ENCODE measurements at regions not wholly inside any gene's neighbourhood (a gene's known extent, or its start where the extent isn't known, plus 50 kb on each side); places are given as distances from the start of the nearest gene placed in this dataset.

- no peak for ATAC-seq
- TF ChIP-seq PPARA (CRISPR knock-in tag; IDR thresholded peaks at IDR 0.05; ENCODE audit: borderline replicate concordance) (no peak), ZNF8 (CRISPR knock-in tag; IDR thresholded peaks at IDR 0.05) (no peak), ESRRG (CRISPR knock-in tag; IDR thresholded peaks at IDR 0.05) (no peak), ZFP3 (CRISPR knock-in tag; IDR thresholded peaks at IDR 0.05) (no peak), BACH2 (CRISPR knock-in tag; IDR thresholded peaks at IDR 0.05; ENCODE audit: borderline replicate concordance) (no peak), ARNTL (CRISPR knock-in tag; IDR thresholded peaks at IDR 0.05; ENCODE audit: borderline replicate concordance, low read depth) (no peak), ZNF565 (CRISPR knock-in tag; conservative IDR thresholded peaks at IDR 0.05; ENCODE audit: low read depth) (no peak), OSR1 (CRISPR knock-in tag; IDR thresholded peaks at IDR 0.05) (no peak), ZNF70 (CRISPR knock-in tag; IDR thresholded peaks at IDR 0.05) (no peak), ZC3H10 (CRISPR knock-in tag; IDR thresholded peaks at IDR 0.05) (no peak), CSDC2 (CRISPR knock-in tag; IDR thresholded peaks at IDR 0.05) (no peak)
These were observed 56.5 kb downstream of the NAV1 start for GRCh38 chr1:201595381-201595780.

- no peak for ATAC-seq
- TF ChIP-seq CSDC2 (CRISPR knock-in tag; IDR thresholded peaks at IDR 0.05) (no peak), TCF4 (CRISPR knock-in tag; IDR thresholded peaks at IDR 0.05; ENCODE audit: borderline replicate concordance) (no peak), BACH2 (CRISPR knock-in tag; IDR thresholded peaks at IDR 0.05; ENCODE audit: borderline replicate concordance) (no peak), ARNTL (CRISPR knock-in tag; IDR thresholded peaks at IDR 0.05; ENCODE audit: borderline replicate concordance, low read depth) (no peak), SNAI2 (CRISPR knock-in tag; IDR thresholded peaks at IDR 0.05) (no peak), ISL1 (CRISPR knock-in tag; IDR thresholded peaks at IDR 0.05) (no peak), ZFP3 (CRISPR knock-in tag; IDR thresholded peaks at IDR 0.05) (no peak), ESRRG (CRISPR knock-in tag; IDR thresholded peaks at IDR 0.05) (no peak), OSR1 (CRISPR knock-in tag; IDR thresholded peaks at IDR 0.05) (no peak), ZNF565 (CRISPR knock-in tag; conservative IDR thresholded peaks at IDR 0.05; ENCODE audit: low read depth) (no peak), GLIS3 (CRISPR knock-in tag; IDR thresholded peaks at IDR 0.05) (no peak)
These were observed 57.4 kb downstream of the NAV1 start for GRCh38 chr1:201596101-201596868.

DNA sequence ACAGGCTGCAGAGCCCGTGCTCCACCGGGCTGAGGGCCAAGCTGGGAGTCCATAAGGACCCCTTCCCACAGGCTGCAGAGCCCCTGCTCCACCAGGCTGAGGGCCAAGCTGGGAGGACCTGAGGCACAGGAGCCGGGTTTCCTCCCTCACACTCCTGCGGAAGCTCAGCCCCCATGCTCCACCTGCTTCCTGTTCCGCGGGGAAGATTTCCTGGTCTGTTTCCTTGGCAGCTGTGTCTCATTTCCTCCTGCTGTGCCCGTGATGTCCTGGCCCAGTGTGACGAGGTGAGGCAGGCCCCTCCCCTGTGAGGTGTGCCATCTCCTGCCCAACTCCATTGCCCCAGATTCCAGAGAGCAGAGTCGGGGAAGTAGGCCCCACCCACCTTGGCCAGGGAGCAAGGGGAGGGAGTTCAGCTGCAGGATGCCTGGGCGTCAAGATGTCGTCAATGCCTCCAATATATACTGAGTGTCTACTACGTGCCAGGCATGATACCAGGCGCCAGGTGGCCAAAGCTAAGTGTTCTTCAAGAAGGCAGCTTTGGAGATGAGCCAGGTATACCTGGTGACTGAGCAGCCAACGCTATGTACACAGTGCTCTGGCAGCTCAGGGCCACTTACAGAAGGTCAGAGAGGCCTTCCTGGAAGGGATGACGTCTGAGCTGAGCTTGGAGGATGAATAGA is 58.8 kb downstream of the NAV1 start:
- no peak for ATAC-seq
- TF ChIP-seq ZFP3 (CRISPR knock-in tag; IDR thresholded peaks at IDR 0.05) = no peak
- TF ChIP-seq PPARA (CRISPR knock-in tag; IDR thresholded peaks at IDR 0.05; ENCODE audit: borderline replicate concordance) = no peak
- no peak for TF ChIP-seq BACH2 (CRISPR knock-in tag; IDR thresholded peaks at IDR 0.05; ENCODE audit: borderline replicate concordance)
- TF ChIP-seq SNAI2 (CRISPR knock-in tag; IDR thresholded peaks at IDR 0.05) = no peak
- no peak for TF ChIP-seq ZNF565 (CRISPR knock-in tag; conservative IDR thresholded peaks at IDR 0.05; ENCODE audit: low read depth)
- no peak for TF ChIP-seq ESRRG (CRISPR knock-in tag; IDR thresholded peaks at IDR 0.05)
- no peak for TF ChIP-seq ZFP30 (CRISPR knock-in tag; IDR thresholded peaks at IDR 0.05)
- no peak for TF ChIP-seq TOX (CRISPR knock-in tag; IDR thresholded peaks at IDR 0.05; ENCODE audit: borderline replicate concordance)
- no peak for TF ChIP-seq GLIS3 (CRISPR knock-in tag; IDR thresholded peaks at IDR 0.05)
- no peak for TF ChIP-seq CSDC2 (CRISPR knock-in tag; IDR thresholded peaks at IDR 0.05)
- TF ChIP-seq, protein P1, sequence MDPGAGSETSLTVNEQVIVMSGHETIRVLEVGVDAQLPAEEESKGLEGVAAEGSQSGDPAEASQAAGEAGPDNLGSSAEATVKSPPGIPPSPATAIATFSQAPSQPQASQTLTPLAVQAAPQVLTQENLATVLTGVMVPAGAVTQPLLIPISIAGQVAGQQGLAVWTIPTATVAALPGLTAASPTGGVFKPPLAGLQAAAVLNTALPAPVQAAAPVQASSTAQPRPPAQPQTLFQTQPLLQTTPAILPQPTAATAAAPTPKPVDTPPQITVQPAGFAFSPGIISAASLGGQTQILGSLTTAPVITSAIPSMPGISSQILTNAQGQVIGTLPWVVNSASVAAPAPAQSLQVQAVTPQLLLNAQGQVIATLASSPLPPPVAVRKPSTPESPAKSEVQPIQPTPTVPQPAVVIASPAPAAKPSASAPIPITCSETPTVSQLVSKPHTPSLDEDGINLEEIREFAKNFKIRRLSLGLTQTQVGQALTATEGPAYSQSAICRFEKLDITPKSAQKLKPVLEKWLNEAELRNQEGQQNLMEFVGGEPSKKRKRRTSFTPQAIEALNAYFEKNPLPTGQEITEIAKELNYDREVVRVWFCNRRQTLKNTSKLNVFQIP (CRISPR knock-in tag; IDR thresholded peaks at IDR 0.05; ENCODE audit: borderline replicate concordance, low read depth) = no peak
- no peak for TF ChIP-seq ZNF8 (CRISPR knock-in tag; IDR thresholded peaks at IDR 0.05)
- TF ChIP-seq ISL1 (CRISPR knock-in tag; IDR thresholded peaks at IDR 0.05) = no peak
- TF ChIP-seq, protein P2, sequence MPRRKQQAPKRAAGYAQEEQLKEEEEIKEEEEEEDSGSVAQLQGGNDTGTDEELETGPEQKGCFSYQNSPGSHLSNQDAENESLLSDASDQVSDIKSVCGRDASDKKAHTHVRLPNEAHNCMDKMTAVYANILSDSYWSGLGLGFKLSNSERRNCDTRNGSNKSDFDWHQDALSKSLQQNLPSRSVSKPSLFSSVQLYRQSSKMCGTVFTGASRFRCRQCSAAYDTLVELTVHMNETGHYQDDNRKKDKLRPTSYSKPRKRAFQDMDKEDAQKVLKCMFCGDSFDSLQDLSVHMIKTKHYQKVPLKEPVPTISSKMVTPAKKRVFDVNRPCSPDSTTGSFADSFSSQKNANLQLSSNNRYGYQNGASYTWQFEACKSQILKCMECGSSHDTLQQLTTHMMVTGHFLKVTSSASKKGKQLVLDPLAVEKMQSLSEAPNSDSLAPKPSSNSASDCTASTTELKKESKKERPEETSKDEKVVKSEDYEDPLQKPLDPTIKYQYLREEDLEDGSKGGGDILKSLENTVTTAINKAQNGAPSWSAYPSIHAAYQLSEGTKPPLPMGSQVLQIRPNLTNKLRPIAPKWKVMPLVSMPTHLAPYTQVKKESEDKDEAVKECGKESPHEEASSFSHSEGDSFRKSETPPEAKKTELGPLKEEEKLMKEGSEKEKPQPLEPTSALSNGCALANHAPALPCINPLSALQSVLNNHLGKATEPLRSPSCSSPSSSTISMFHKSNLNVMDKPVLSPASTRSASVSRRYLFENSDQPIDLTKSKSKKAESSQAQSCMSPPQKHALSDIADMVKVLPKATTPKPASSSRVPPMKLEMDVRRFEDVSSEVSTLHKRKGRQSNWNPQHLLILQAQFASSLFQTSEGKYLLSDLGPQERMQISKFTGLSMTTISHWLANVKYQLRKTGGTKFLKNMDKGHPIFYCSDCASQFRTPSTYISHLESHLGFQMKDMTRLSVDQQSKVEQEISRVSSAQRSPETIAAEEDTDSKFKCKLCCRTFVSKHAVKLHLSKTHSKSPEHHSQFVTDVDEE (CRISPR knock-in tag; IDR thresholded peaks at IDR 0.05) = no peak
- TF ChIP-seq OSR1 (CRISPR knock-in tag; IDR thresholded peaks at IDR 0.05) = no peak
- no peak for TF ChIP-seq RARB (CRISPR knock-in tag; IDR thresholded peaks at IDR 0.05)
- TF ChIP-seq, protein P3, sequence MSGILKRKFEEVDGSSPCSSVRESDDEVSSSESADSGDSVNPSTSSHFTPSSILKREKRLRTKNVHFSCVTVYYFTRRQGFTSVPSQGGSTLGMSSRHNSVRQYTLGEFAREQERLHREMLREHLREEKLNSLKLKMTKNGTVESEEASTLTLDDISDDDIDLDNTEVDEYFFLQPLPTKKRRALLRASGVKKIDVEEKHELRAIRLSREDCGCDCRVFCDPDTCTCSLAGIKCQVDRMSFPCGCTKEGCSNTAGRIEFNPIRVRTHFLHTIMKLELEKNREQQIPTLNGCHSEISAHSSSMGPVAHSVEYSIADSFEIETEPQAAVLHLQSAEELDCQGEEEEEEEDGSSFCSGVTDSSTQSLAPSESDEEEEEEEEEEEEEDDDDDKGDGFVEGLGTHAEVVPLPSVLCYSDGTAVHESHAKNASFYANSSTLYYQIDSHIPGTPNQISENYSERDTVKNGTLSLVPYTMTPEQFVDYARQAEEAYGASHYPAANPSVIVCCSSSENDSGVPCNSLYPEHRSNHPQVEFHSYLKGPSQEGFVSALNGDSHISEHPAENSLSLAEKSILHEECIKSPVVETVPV (CRISPR knock-in tag; IDR thresholded peaks at IDR 0.05) = no peak
- no peak for TF ChIP-seq ARNTL (CRISPR knock-in tag; IDR thresholded peaks at IDR 0.05; ENCODE audit: borderline replicate concordance, low read depth)
